ENCODE measurements at regions not wholly inside any gene's neighbourhood (a gene's known extent, or its start where the extent isn't known, plus 50 kb on each side); places are given as distances from the start of the nearest gene placed in this dataset.

GRCh38 chr2:15040429-15041084 is 408.0 kb downstream of the LRATD1 start:
- no peak for TF ChIP-seq CTCF (IDR thresholded peaks at IDR 0.05; ENCODE audit: low read depth, low read length, missing control alignments)
- no peak overlapping the region for H3K4me3 ChIP-seq (ENCODE audit: low read depth, low read length)
- no peak for DNase-seq (ENCODE audit: low read depth)

GRCh38 chr2:15041429-15041837 is 408.9 kb downstream of the LRATD1 start:
- TF ChIP-seq CTCF (IDR thresholded peaks at IDR 0.05; ENCODE audit: low read depth, low read length, missing control alignments) = no peak

GRCh38 chr2:15042801-15043217 is 410.3 kb downstream of the LRATD1 start:
- no peak for DNase-seq (ENCODE audit: low read depth)
- TF ChIP-seq CTCF (IDR thresholded peaks at IDR 0.05; ENCODE audit: low read depth, low read length, missing control alignments) = no peak
- H3K4me3 ChIP-seq (ENCODE audit: low read depth, low read length) = no peak overlapping the region

More at GRCh38 chr2:15041429-15041837, 408.9 kb downstream of the LRATD1 start:
- no peak for DNase-seq (ENCODE audit: low read depth)
- no peak overlapping the region for H3K4me3 ChIP-seq (ENCODE audit: low read depth, low read length)

- no peak for DNase-seq (ENCODE audit: low read depth)
- TF ChIP-seq CTCF (IDR thresholded peaks at IDR 0.05; ENCODE audit: low read depth, low read length, missing control alignments) = no peak
- no peak overlapping the region for H3K4me3 ChIP-seq (ENCODE audit: low read depth, low read length)
These were observed 411.0 kb downstream of the LRATD1 start for GRCh38 chr2:15043336-15044058.

- TF ChIP-seq CTCF (IDR thresholded peaks at IDR 0.05; ENCODE audit: low read depth, low read length, missing control alignments) = no peak
- DNase-seq (ENCODE audit: low read depth) = no peak
- H3K4me3 ChIP-seq (ENCODE audit: low read depth, low read length) = no peak overlapping the region
These were observed 412.5 kb downstream of the LRATD1 start for GRCh38 chr2:15045054-15045453.

DNA sequence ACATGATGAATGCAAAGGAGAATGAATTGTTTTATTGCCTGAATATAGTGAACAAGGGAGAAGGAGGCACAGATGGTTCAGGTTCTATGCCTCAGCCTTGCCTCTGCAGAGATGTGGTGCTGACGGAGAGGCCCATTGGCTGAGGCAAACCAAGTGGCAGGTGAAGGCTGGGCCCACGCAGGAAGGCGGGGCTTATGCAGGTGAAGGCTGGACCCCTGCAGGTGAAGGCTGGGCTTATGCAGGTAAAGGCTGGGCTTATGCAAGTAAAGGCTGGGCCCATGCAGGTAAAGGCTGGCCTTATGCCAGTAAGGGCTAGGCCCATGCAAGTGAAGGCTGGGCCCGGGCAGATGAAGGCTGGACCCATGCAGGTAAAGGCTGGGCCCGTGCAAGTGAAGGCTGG is 414.7 kb downstream of the LRATD1 start:
- no peak overlapping the region for H3K4me3 ChIP-seq (ENCODE audit: low read depth, low read length)
- no peak for TF ChIP-seq CTCF (IDR thresholded peaks at IDR 0.05; ENCODE audit: low read depth, low read length, missing control alignments)
- no peak for DNase-seq (ENCODE audit: low read depth)
